Fibroblast of mammary gland (primary cell): ENCODE measurements at regions not wholly inside any gene's neighbourhood (a gene's known extent, or its start where the extent isn't known, plus 50 kb on each side); places are given as distances from the start of the nearest gene placed in this dataset.

ENCODE experiments used
- DNase-seq: peaks from one replicate; pipeline ENCODE4 v3.0.0-alpha.2; 2010; ENCODE audit warnings: low read depth
- H3K4me3 ChIP-seq: 2 replicates; pipeline ENCODE4 v1.5.1; 2011; ENCODE audit warnings: low read depth, mild to moderate bottlenecking, low read length, moderate library complexity; ENCODE audit not compliant: control insufficient read depth
- CTCF ChIP-seq: conservative IDR thresholded peaks from 2 replicates; pipeline ENCODE4 v1.5.1; 2011; ENCODE audit warnings: low read depth, low read length, inconsistent platforms; ENCODE audit not compliant: control insufficient read depth, insufficient read depth

GRCh38 chr1:86224651-86225310 lies 68.2 kb upstream of the COL24A1 start:
- no peak overlapping the region for H3K4me3 ChIP-seq
- no peak for TF ChIP-seq CTCF
- DNase-seq: no peak

GRCh38 chr1:86218859-86219258 lies 62.3 kb upstream of the COL24A1 start:
- no peak overlapping the region for H3K4me3 ChIP-seq
- no peak for DNase-seq
- no peak for TF ChIP-seq CTCF

- TF ChIP-seq CTCF: no peak
These were observed 58.0 kb upstream of the COL24A1 start for GRCh38 chr1:86214605-86215004.

GRCh38 chr1:86209346-86209745 lies 52.8 kb upstream of the COL24A1 start:
- H3K4me3 ChIP-seq: no peak overlapping the region
- TF ChIP-seq CTCF: no peak
- no peak for DNase-seq

More at GRCh38 chr1:86214605-86215004, 58.0 kb upstream of the COL24A1 start:
- no peak for DNase-seq
- H3K4me3 ChIP-seq: no peak overlapping the region

- H3K4me3 ChIP-seq: no peak overlapping the region
- DNase-seq: peak; percentile 88
- TF ChIP-seq CTCF: no peak
These were observed 50.8 kb upstream of the COL24A1 start for GRCh38 chr1:86207323-86207722.
